WTC11 (cell line): ENCODE measurements at regions not wholly inside any gene's neighbourhood (a gene's known extent, or its start where the extent isn't known, plus 50 kb on each side); places are given as distances from the start of the nearest gene placed in this dataset.

ENCODE experiments used
- CREB1 ChIP-seq: sonication (generic); formaldehyde crosslinking; IDR thresholded peaks from 2 replicates; pipeline ENCODE4 v1.8.0; 2023; ENCODE audit warnings: mild to moderate bottlenecking, missing genetic modification reagents
- CTCF ChIP-seq: fragments of 200-600 bp; IDR thresholded peaks from 2 replicates; pipeline ENCODE4 v1.8.0; 2022; ENCODE audit warnings: antibody characterized with exemption
- MXD4 ChIP-seq: fragments of 250-450 bp; sonication (Bioruptor Pico); IDR thresholded peaks from 2 replicates; pipeline ENCODE4 v1.8.0; 2021; ENCODE audit warnings: mild to moderate bottlenecking, moderate library complexity, borderline replicate concordance
- SMAD3 ChIP-seq: sonication (generic); formaldehyde crosslinking; IDR thresholded peaks from 2 replicates; pipeline ENCODE4 v1.8.0; 2022; ENCODE audit warnings: missing genetic modification reagents, mild to moderate bottlenecking, borderline replicate concordance
- TF ChIP-seq, protein P1 (sequence below): sonication (generic); formaldehyde crosslinking; IDR thresholded peaks from 2 replicates; pipeline ENCODE4 v1.8.1; 2023; ENCODE audit warnings: mild to moderate bottlenecking, missing genetic modification reagents, moderate library complexity

DNA sequence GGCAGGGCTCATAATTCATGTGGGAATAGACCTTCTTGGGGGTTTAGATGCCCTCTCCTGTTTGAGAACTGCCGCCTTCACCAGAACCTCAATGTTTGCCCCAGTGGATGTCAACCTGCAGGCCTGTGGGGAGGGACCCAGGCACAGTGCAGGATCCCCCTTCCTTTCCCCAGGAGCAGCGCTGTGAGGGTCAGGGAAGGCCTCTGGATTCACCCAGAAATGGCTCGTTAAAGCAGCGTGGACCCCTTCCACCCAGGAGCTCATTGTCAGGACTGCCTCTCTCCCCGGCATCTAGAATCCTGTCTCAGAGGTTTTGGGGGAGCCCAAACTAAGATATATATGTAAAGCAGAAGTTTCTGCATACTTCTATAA lies 188.3 kb downstream of the GADD45G start:
- TF ChIP-seq MXD4 (CRISPR knock-in tag) (no peak), CREB1 (CRISPR knock-in tag) (no peak), SMAD3 (no peak), CTCF (no peak)
- TF ChIP-seq, protein P1, sequence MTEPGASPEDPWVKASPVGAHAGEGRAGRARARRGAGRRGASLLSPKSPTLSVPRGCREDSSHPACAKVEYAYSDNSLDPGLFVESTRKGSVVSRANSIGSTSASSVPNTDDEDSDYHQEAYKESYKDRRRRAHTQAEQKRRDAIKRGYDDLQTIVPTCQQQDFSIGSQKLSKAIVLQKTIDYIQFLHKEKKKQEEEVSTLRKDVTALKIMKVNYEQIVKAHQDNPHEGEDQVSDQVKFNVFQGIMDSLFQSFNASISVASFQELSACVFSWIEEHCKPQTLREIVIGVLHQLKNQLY (CRISPR knock-in tag): no peak
